GM21723 (cell line): ENCODE measurements at regions not wholly inside any gene's neighbourhood (a gene's known extent, or its start where the extent isn't known, plus 50 kb on each side); places are given as distances from the start of the nearest gene placed in this dataset.
A peak's percentile ranks its signal among the peaks of the same experiment; 100 is the strongest.
"Not testable (repeated sequence)": the region's sequence is repeated elsewhere in the genome, so short reads cannot be mapped to it uniquely, and the experiment has no call there.

Experiments
- ATAC-seq: cut with Tn5 transposase; IDR thresholded peaks from one replicate; pipeline ENCODE4 v1.9.1; 2021; ENCODE audit warnings: mild to moderate bottlenecking, moderate library complexity; ENCODE audit not compliant: unreplicated experiment

DNA sequence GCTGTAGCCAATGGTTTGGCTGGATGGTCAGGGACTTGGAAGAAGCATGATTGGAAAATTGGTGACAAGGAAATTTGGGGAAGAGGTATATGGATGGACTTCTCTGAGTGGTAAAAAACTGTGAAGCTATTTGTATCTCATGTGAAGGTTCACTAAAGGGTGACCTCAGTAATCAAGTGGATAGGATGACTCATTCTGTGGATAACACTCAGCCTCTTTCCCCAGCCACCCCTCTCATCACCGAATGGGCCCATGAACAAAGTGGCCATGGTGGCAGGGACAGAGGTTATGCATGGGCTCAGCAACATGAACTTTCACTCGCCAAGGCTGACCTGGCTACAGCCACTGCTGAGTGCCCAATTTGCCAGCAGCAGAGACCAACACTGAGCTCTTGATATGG, 127.3 kb upstream of the ZC3H12C start:
- ATAC-seq, result not testable (repeated sequence)

GRCh38 chr11:109967136-109967535, 126.1 kb upstream of the ZC3H12C start:
- ATAC-seq, result not testable (repeated sequence)

DNA sequence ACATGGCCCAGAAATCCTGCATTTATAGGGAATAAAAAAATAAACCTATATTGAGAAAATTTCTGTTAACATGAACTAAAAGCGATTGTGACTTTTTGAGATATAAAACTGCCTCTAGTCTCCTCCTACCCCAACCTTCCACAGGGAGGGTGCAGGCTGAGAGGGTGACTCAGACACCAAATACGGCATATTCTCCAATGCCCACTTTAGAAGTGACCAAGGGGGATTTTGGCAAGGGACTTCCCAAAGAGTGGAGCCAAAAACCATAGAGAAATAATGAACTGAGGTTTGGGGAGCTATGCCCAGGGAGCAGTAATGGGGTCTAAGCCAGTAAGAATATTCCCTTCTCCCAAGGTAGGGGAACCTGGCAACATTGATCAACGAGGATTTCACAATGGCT, 124.9 kb upstream of the ZC3H12C start:
- ATAC-seq, result no peak

DNA sequence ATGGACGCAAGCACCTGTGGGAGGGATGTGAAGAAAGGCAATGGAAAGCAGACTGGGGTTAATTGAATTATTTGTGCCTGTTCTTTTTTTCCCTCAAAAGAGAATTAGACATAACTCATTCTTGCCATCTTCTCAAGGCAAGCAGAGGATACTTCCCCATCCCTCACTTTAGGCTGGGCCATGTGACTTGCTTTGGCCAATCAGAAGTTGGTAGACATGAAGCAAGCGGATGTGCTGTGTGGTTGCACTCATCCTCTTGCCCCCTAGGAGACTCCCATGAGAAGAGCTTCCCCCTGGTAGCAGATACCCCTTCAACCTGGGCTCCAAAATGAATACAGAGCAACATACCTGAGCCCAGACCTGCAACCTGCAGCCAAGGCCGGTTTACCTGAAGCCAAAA, 124.4 kb upstream of the ZC3H12C start:
- ATAC-seq, result no peak

DNA sequence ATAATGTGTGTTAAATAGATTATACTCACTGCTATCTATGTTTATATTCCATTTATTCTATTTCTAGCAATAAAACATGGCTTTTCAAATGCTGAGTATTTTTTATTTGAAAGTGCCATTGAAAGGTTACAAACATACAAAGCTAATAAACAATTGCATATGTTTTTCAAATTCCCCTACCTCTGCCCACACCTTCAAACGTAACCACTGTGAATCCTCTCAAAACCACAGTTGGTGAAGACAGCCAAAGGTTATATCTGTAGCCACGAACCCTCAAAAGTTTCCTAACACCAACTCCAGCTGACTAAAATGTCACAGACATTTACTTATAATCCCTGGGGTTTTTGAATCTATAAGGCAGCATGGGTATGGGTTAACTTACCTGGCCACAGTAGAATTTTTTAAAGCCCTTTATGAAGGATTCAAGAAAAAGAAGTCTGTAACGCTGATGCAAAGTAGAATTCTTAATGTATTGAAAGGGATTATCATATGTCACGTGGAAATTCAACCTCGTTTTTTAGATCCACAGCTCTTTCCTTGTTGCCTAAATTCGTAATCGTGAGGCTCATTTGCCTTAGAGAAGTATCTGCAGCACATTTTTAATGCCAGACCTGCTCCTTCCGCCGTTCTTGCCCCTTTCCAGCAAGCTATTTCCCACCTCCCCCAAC, 122.5 kb upstream of the ZC3H12C start:
- ATAC-seq, result peak; percentile 67

DNA sequence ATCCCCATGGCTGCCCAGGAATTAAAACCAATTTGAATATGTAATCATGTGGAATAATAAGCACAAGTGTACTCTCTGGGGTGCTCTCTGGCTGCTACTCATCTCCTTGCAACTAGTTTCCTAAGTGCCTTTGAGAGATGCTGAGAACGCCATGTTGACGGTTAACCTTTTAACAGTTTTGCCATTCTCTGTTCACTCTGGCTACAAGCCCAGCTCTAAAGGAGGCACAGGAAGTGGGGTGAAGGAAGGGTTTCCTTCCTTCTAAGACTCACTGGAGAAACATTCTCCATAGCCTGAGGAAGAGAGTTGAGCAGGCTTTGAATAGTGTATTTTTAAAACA, 122.0 kb upstream of the ZC3H12C start:
- peak; percentile 24 for ATAC-seq

- peak; percentile 69 for ATAC-seq
Measured at GRCh38 chr11:109972181-109972715, 120.9 kb upstream of the ZC3H12C start.

DNA sequence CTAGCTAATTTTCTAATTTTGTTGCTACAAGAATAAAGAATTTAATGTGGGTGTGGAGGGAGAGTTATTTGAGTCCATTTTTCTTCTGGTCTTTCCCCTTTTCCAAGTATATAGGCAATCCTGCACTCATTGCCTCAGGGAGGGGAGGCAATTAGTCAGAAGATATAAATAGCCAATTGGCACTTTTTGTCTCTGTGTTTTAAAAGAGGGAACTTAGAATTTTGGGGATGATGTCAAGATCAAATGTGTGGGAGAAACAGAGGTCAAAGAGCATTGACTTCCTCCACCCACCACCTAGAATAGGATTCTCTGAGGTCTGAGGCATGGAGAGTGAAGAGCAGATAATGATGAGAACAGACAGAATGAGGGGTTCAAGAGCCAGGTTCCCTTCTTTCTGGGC, 120.3 kb upstream of the ZC3H12C start:
- ATAC-seq, result no peak

GRCh38 chr11:109973486-109973885, 119.7 kb upstream of the ZC3H12C start:
- no peak for ATAC-seq

GRCh38 chr11:109974523-109974922, 118.7 kb upstream of the ZC3H12C start:
- no peak for ATAC-seq

- ATAC-seq, result no peak
Measured at GRCh38 chr11:109978895-109979294, 114.3 kb upstream of the ZC3H12C start.

- no peak for ATAC-seq
Measured at GRCh38 chr11:109981031-109981636, 112.1 kb upstream of the ZC3H12C start.

GRCh38 chr11:109983358-109983757, 109.8 kb upstream of the ZC3H12C start:
- no peak for ATAC-seq

- peak; percentile 96 for ATAC-seq
Measured at GRCh38 chr11:109984634-109985289, 108.4 kb upstream of the ZC3H12C start.

DNA sequence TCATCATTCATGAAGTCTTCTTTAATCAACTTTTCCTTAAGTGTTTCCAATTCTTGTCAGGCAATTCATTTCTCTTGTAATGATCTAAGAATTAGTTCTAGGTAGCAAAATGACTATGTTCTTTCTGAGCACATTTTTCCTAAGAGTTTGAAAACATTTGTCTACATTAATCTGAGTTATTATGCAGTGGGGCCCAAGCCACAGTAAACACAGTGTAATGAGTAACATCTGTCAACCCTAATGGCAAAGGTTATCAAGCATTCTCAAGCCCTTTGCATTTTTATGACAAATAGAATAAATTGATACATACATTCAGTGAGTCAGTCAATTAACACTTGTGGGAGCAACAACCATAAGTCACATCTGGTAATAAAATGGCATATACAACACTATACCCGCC, 106.7 kb upstream of the ZC3H12C start:
- ATAC-seq, result no peak

DNA sequence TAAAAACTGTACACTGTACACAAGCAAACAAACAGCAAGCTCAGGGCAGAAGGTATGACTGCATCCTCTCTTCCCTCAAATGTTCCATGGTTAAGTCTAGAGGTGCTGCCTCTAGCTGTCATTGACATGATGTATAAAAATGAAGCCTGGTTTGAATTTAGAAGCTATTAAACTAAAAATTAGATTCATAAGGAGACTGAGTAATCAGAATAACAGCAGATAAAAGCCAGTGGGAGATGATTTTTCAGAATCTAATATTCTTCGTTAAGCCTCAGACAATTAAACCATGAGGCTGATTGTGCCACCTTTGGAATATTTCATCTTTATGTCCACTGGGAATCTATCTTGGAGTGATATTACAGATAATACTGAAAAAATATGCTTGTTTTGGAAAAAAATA, 101.4 kb upstream of the ZC3H12C start:
- no peak for ATAC-seq

- no peak for ATAC-seq
Measured at GRCh38 chr11:109993786-109994185, 99.4 kb upstream of the ZC3H12C start.

DNA sequence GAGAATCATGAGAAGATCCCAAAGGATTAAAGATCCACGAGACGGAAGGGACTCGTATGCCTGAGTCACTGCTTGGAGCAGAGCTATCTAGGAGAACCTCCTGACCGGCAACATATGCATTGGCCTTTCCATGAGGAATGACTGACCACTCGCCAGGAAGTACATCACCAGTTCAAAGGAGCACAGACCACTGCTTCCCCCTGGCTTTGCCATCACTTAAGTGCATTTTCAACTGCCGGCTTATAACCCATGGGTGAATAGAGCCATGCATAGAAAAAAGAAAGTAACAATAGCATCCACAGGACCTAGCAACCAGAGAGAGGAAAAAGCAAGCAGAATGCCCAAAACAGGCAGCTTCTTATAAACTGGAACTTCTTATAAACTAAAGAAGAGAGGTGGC, 98.3 kb upstream of the ZC3H12C start:
- no peak for ATAC-seq

GRCh38 chr11:109996060-109996459, 97.1 kb upstream of the ZC3H12C start:
- no peak for ATAC-seq

DNA sequence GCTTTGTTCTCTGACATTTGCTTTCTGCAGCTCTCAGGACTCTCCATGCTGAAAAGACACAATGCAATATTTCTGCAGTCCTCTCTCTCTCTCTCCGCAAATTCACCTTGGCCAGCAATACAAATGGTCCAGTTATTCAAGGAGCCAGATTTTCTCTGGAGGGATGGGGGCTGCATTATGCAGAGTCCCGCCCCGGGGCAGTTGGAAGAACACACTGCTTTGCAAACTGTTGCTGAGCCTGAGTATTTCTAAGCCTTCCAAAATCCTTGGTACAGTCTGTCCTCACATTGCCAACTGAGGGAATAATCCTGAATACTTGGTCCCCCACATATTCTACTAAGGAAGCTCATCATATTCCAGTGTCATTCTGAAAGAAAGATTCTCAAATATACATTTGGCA, 94.3 kb upstream of the ZC3H12C start:
- ATAC-seq, result no peak

DNA sequence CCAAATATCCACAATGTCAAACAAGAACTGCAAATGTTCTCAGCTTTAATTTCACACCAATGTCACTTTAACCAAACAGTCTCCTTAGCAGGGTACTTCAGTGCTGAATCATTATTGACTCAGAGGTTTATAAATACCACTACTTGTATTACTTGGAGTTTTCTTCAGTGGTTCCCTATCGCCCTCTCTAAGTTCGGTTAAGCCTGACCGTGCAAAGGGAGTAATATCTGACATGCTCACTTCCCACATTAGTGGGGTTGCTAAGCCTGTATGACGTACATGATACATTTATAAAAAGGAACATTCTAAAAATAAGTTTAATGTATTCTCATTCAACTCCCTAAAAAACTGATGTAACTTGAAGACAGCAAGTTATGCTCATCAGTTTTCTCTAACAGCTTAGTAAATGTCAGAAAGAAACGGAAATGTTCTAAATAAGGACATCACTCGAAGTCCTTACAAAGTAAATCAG, 93.1 kb upstream of the ZC3H12C start:
- ATAC-seq, result peak; percentile 99

DNA sequence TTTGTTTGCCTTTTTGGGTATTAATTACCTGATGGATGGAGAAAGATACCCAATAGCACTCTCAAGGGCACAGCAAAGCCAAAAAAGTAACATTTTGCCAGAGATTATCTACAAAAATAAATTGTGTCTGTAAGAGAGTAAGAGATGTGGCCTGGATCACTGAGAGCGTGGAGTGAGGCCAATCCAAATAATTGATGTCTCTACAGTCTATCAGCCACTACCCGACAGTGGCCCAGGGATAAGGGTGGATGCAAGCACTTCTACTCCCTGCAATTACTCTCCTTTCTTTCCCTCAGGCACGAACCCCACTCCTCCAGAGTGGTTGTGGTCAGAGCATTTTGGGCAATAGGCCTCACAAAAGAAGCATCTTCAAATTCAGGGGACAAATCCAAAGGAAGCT, 92.3 kb upstream of the ZC3H12C start:
- no peak for ATAC-seq
